SIG-M5 treated with dmso at 0.1 percent for 504 hours (cell line): ENCODE measurements at regions not wholly inside any gene's neighbourhood (a gene's known extent, or its start where the extent isn't known, plus 50 kb on each side); places are given as distances from the start of the nearest gene placed in this dataset.
A peak's percentile ranks its signal among the peaks of the same experiment; 100 is the strongest.

Source experiments
- DNase-seq: peaks from one replicate; lab custom pipeline; 2025; ENCODE audit not compliant: unreplicated experiment; lab: John Stamatoyannopoulos, UW

GRCh38 chr6:138607478-138608433 is 108.5 kb upstream of the NHSL1 start:
- no peak for DNase-seq

DNA sequence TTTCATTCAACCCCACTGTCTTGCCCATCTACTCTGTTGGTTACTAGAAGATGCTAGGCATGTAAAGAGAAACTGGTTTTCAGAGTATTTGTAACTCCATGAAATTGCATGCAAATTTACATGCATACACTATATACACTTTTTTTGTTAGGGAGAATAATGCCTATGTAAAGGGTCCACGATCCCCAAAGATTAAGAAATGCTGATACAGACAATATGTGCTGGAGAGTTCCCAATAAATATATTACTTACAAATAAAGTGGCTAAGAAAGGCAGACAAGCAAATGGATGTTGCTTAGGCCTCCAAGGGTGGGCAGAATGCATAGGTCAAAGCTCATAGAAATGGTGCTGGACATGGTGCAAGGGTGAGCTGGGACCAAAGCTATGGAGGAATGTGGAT is 109.6 kb upstream of the NHSL1 start:
- DNase-seq = no peak

- no peak for DNase-seq
These were observed 110.6 kb upstream of the NHSL1 start for GRCh38 chr6:138609801-138610430.

DNA sequence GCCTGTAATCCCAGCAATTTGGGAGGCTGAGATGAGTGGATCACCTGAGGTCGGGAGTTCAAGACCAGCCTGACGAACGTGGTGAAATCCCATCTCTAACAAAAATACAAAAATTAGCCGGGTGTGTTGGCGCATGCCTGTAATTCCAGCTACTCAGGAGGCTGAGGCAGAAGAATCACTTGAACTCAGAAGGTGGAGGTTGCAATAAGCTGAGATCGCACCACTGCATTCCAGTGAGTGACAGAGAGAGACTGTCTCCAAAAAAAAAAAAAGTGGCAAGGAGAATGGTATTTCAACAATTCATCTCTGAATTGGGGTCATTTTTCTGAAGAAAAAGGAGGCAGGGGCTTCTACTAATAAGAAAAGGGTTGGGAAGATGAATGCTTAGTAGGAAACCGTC is 111.5 kb upstream of the NHSL1 start:
- DNase-seq = no peak

DNA sequence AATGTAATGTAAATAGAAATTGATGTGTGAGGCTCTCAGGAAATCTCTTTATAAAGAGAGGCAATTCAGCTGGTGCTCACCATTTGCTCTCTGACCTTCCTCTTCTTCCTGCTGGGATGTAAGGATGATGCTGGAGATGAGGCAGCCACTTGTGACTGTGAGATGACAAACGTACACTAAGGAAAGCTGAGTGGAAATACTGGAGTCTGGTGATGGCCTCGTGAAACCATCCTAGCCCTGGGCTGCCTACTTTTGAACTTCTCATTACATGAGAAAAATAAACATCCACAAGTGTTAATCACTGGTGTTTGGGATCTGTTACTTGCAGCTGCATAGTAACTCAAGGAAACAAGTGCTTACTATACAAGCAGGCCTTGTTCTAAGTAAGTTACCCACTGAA is 114.9 kb upstream of the NHSL1 start:
- DNase-seq = no peak

GRCh38 chr6:138618168-138618567 is 118.9 kb upstream of the NHSL1 start:
- no peak for DNase-seq

GRCh38 chr6:138620630-138621029 is 121.3 kb upstream of the NHSL1 start:
- no peak for DNase-seq

GRCh38 chr6:138622967-138623366 is 123.7 kb upstream of the NHSL1 start:
- no peak for DNase-seq

- DNase-seq = no peak
These were observed 132.3 kb upstream of the NHSL1 start for GRCh38 chr6:138631566-138631965.

GRCh38 chr6:138637822-138638221 is 135.7 kb upstream of the CCDC28A start:
- DNase-seq = no peak

GRCh38 chr6:138638604-138639003 is 135.0 kb upstream of the CCDC28A start:
- no peak for DNase-seq

DNA sequence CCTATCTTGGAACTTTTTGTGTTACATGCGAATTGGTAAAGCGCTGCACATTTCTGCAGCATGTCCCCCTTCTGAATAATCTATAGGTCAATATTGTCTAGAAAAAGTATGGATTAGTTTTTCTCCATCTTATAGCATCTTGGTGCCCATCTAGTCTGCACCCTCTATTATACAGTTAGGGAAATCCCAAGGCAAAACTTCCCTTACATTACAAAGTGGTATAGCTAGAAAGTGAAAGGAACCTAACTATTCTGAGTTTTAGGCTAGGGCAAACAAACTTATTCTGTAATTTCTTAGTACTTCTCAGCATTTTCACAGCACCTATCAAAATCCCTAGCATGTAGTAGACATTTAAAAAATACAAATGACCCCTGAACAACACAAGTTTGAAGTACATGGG is 133.5 kb upstream of the CCDC28A start:
- no peak for DNase-seq

DNA sequence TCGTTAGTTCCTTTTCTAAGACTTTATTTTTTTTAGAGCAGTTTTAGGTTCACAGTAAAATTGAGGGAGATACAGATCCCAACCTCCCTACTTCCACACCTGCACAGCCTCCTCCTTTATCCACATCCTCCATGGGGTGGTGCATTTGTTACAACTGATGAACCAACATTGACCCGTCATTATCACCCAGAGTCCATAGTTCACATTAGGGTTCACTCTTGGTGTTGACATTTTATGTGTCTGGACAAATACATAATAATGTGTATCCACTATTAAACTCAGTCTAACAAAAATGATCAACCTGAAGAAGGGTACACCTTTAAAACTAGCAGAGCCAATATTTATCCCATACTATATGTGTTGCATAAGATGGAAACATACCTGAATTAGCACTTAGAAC is 130.4 kb upstream of the CCDC28A start:
- DNase-seq = no peak

DNA sequence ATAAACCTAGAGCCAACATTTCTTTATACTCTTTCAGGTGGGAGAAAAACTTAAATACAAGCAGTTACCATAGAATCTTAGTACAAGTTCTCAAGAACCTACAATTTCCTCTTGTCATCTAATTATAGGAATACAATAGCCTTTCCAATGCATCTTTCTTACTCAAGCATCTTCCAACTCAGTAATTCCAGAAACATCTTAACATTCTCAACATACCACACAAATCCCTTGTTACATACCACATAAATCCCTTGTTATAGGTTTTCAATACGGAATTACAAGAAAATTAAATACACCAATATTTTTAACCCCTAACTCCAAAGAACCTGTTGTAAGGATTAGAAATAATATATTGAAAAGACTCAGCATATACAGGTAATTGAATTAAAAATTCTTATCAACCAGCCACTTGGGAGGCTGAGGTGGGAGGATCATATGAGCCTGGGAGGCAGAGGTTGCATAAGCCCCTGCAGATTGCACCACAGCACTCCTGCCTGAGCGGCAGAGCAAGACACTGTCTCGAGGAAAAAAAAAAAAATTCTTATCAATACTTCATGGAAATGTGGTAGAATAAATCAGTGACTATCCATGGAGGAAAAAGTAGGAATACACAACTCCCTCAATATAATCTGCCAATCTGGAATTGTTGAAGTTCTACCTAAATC is 127.5 kb upstream of the CCDC28A start:
- no peak for DNase-seq

DNA sequence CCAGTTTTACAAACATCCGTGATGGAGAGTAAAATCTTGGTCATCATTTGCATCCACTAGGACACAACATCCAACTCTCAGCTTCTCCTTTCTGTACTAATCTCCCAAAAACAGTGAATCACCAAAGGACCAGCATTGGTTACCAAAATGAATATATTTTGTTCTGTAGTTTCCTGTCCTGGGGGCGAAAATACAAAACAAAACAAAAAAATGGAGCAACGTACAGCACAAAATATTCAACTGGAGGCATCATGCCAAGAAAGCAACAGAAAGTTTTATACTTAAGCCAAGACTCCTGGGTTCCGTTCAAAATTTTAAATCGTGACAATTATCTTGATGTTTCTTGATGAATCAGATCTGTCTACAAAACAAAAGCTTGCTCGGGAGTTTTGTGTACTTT is 126.6 kb upstream of the CCDC28A start:
- no peak for DNase-seq

DNA sequence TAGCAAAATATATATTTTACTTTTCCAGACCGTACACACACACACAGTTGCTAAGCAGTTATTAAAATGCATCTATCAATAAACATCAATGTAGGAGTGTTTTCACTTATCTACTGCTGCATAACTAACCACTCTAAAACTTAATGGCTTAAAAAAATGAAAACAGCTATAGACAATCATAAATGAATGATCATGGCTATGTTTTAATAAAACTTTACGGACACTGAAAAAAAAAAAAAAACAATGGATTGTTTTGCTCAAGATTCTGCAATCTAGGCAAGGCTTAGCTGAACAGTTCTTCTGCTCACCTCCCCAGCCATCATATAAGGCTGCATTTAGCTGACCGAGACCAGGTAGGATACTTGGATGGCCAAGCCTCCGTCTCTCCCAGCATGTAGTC is 125.4 kb upstream of the CCDC28A start:
- DNase-seq = no peak

GRCh38 chr6:138651491-138651890 is 122.1 kb upstream of the CCDC28A start:
- no peak for DNase-seq

DNA sequence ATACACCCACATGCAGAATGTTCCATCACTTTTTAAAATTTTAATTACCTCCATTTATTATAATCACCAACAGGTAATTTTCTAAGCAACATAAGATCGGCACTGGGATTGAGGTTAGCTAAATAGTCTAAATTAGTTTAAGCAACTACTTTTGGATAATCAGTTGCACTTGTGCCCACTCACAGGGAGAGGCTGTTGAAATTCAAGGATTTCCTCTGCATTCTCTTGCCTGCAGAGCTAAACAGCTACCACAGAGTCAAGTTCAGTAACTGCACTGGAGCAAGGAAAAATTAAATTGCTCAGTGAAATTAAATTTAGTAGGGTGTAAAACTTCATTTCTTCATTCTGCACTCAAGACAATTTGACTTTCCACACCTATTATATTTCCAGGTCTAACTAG is 120.7 kb upstream of the CCDC28A start:
- DNase-seq = no peak

DNA sequence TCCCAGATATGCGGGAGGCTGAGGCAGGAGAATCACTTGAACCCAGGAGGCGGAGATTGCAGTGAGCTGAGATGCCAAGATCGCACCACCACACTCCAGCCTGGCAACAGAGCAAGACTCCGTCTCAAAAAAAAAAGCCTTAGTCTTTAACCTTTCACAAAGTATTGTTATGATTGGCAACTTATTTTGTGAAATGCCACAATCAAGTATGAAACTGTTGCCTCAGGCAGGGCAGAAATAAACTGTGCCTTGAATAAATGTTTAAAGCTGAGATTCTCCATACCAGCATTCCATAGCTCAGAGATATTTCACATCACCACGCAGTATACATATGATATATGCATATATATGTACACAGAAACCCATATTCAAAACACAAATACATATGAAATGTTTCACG is 120.1 kb upstream of the CCDC28A start:
- no peak for DNase-seq

GRCh38 chr6:138654715-138655634 is 118.6 kb upstream of the CCDC28A start:
- no peak for DNase-seq

- DNase-seq = peak; percentile 4
These were observed 117.7 kb upstream of the CCDC28A start for GRCh38 chr6:138655828-138656227.
